GM18867 (cell line): ENCODE measurements at regions not wholly inside any gene's neighbourhood (a gene's known extent, or its start where the extent isn't known, plus 50 kb on each side); places are given as distances from the start of the nearest gene placed in this dataset.

Experiments used
- ATAC-seq: cut with Tn5 transposase; IDR thresholded peaks from one replicate; pipeline ENCODE4 v1.9.1; 2021; ENCODE audit warnings: mild to moderate bottlenecking, moderate library complexity; ENCODE audit not compliant: unreplicated experiment

DNA sequence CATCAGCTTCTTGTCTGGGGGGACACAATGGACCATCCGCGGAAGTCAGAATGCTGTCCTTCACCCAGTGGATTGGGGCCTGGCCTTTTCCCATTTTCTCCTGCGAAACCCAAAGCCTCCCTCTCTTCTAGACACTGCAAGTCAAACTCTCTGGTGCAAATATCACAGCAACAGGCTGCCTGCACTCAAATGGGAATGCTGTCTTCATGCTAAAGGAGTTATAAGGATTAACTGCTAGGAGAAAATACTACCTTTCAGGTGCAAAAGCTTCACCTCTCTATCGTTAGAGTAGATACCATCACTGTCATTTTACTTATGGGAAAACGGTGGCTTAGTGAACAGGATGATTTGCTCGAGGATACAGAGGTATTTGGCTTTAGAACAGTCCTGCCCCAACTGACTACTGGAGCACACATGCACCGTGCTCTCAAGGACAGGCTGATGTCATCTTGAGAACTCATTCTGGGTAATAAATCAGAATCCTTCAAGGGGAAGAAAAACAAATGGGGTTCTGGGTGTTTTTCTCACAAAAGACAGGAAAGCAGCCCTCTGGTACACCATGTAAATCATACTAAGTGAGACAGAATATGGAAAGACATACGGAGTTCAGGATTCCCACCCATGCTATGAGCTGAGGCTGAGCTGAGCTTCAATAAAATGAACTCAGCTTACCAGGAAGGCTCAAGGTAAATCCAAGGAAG, 100.9 kb downstream of the SAMD9 start:
- no peak for ATAC-seq

DNA sequence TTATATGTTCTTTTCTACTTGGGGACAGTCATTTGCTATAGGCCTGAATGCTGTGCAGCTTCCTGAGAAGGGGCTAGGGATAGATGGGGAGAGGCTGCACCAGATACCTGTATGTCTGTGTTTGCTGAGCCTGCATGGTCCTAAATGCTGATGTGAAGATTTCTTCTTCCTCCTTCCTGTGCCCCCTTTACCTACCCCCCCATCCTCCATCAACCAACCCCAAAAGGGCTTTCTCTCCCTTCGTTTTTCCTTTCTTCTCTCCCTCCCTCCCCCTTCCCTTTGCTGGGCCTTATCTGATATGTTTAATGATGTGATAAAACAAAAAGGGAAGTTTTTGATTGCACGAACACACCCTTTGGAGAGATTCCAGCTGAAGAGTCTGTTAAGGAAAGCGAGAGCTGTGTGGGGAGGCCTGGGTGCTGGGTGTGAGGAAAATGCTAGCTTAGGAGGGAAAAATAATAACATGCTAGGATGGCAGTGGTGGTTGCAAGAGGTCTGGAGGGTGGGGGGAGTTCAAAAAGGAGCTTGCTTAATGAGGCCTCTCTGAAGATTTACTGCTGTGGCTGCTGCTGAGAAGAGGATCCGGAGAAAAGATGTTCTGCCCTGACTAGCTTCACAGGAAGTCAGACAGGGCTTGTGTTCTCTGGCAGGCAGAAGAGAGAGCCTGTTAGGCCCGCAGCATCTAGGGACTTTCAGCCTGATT, 101.8 kb downstream of the SAMD9 start:
- no peak for ATAC-seq

- no peak for ATAC-seq
Measured at GRCh38 chr7:93015101-93015778, 102.5 kb downstream of the SAMD9 start.

DNA sequence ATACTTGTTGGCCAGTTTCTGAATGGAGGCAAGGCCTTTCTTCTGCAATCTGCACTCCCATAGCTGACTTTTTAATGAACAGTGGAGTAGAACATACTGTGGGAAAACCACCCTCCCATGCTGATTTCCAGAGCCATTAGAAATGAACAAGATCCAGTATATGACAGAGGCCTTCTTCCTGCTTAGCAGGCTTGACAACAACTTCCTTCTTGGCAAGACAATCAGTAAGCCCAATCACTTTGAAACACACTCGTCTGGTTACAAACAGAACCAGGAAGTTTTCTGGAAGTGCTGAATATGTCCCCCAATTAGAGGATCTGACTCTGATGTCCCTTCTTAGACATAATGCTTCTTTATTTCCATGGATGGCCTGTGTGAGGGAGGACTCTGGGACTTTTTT, 103.4 kb downstream of the SAMD9 start:
- ATAC-seq: no peak

GRCh38 chr7:93013446-93014061, 104.2 kb downstream of the SAMD9 start:
- ATAC-seq: no peak

GRCh38 chr7:93011351-93012294, 106.2 kb downstream of the SAMD9 start:
- ATAC-seq: no peak

DNA sequence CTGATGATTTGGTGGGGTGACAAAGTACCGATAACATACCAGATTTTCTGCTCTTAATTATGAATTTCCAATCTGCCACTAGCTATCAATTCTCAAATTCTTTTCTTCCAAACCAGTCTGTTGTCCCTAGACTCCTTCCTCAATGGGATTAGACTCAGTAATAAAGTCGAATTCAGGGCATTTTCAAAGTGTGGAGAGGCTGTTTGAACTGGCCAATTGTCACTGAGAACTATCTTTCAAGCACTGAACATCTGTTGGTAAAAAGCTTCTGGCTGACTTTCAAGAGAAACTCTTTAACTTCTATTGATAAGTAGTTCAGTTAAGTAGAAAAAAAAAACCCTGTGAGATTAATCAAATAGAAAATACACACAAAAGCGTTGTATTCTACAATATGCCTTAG, 108.9 kb downstream of the SAMD9 start:
- ATAC-seq: no peak

- no peak for ATAC-seq
Measured at GRCh38 chr7:93006480-93007095, 111.2 kb downstream of the SAMD9 start.

DNA sequence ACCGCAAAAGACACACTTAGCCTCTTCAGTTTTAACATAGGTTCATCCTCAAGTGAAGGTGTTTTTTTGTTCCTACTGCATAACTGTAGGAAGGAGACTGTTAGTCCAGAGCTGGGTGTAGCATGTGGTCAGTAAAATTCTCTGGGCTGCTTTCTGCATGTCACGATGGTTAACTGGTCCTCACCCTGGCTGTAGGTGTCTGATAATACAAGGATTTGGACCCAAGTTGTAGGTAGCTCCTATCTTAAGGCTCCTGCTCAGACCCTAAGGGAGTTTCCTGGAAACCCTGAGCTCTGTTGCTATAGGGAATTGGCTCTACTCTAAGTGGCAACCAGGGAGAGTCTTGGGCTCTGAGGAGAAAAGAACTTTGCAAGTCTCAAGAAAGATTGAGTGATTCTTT, 112.9 kb downstream of the SAMD9 start:
- no peak for ATAC-seq

DNA sequence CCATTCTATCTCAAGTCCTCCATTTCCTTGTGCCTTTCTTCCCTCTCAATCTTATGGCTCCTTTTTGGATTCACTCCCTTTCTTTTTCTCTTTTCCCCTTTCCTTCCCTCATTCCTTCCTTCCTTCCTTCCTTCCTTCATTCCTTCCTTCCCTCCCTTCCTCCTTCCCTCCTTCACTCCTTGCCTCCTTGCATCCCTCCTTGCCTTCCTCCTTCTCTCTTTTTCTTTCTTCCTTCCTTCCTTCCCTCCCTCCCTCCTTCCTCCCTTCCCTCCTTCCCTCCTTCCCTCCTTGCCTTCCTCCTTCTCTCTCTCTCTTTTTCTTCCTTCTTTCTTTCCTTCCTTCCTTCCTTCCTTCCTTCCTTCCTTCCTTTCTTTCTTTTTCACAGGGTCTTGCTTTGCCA, 120.1 kb downstream of the SAMD9 start:
- no peak for ATAC-seq

DNA sequence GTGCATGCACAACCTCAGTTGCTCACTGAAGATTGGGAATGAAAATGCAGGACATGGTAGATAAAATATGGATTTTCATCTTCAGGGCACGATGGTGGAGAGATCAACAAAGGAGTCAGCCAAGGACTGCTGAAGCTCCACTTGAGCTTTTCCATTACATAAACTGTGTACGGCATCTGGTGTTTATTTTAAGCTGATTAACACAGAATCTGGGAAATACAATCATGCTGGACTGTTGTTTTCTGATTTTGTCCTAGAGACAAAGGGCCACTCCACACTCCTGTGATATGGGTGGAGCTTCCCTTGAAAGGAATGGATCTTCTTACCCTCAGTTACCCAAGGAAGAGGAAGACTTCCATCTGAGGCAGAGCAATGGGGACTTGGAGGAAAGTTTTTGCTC, 120.6 kb downstream of the SAMD9 start:
- no peak for ATAC-seq

- no peak for ATAC-seq
Measured at GRCh38 chr7:92994901-92995300, 122.9 kb downstream of the SAMD9 start.

- ATAC-seq: no peak
Measured at GRCh38 chr7:92992932-92993331, 124.8 kb downstream of the SAMD9 start.

- no peak for ATAC-seq
Measured at GRCh38 chr7:92992483-92992882, 125.3 kb downstream of the SAMD9 start.

DNA sequence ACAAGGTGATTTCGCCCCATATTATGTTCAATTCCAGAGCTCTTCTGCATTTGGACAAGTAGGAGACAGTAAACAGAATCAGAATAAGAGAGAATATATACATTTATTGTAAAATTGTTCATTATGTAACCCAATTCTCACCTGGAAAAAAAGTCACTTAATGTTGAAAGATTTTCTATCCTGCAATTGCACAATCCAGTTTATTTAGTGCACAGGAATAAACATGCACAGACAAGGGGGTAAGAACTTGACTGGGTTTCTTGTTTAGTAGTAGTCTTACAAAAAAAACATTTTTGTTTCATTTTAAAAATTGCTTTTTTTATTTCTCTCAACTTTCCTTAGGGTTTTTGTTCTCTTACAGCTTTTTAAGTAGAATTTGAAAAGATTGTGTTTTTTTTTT, 126.6 kb downstream of the SAMD9 start:
- no peak for ATAC-seq

- no peak for ATAC-seq
Measured at GRCh38 chr7:92988941-92989545, 128.7 kb downstream of the SAMD9 start.

- ATAC-seq: no peak
Measured at GRCh38 chr7:92988051-92988450, 129.7 kb downstream of the SAMD9 start.

DNA sequence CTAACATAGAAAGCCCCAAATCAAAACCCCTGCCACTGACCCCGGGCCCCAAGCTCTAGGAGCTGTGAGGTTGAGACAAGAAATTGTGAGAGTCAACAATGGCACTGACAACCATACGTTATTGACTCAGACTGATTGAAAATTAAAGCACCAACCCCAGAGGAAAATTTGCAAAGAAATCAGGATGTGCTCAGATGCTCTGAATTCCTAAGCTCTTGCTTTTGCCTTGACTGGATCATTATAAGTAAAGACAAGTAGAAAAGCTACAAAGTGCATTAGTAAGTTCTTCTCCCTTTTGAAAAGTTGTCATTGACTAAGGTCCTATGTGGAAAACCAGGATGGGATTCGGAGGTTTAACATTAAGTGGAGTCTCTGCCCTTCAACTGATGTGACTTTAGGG, 130.2 kb downstream of the SAMD9 start:
- no peak for ATAC-seq

DNA sequence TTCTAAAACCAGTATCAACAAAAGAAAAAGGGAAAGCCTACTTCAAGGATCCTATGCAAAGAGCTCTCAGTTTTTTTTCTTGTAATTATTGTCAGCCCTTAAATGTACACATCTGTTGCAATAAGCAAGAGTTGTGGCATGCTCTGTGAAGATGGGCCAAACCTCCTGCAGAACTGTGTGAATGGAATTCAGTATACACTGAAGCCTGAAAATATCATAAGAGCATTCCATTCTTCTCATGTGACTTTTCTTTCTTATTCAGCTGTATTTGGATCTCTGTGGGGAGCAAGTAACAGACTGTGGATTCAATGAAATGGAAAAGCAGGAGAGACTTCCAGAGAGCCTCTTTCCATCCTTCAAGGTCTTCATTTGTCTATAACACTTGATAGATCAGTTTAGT, 130.7 kb downstream of the SAMD9 start:
- no peak for ATAC-seq

- ATAC-seq: no peak
Measured at GRCh38 chr7:92982928-92983327, 134.9 kb downstream of the SAMD9 start.
